ENCODE measurements at regions not wholly inside any gene's neighbourhood (a gene's known extent, or its start where the extent isn't known, plus 50 kb on each side); places are given as distances from the start of the nearest gene placed in this dataset.

GRCh38 chr20:30489614-30490003, 767.9 kb upstream of the DEFB115 start:
- TF ChIP-seq CTCF (IDR thresholded peaks at IDR 0.05) (no peak), POLR2A (IDR thresholded peaks at IDR 0.05) (no peak)

All from body of pancreas (tissue), 4 donors.